ENCODE measurements at regions not wholly inside any gene's neighbourhood (a gene's known extent, or its start where the extent isn't known, plus 50 kb on each side); places are given as distances from the start of the nearest gene placed in this dataset.

GRCh38 chr3:13259831-13260230 is 160.3 kb downstream of the NUP210 start:
- H3K4me3 ChIP-seq (ENCODE audit: low read length in 3 of 3), result no peak overlapping the region
- H3K27me3 ChIP-seq (ENCODE audit: control insufficient read depth in 3 of 3, insufficient read depth in 3 of 3, low read length in 3 of 3), result peaks cover 0 to 3% (median 0%) of the 10 kb centered on the region in 3 donors
- H3K9me3 ChIP-seq (ENCODE audit: control insufficient read depth in 3 of 3, low read length in 3 of 3), result no peaks in the 10 kb centered on the region
- no peak overlapping the region for H3K27ac ChIP-seq (ENCODE audit: low read depth, low read length)
- no peak overlapping the region for H3K9ac ChIP-seq (ENCODE audit: low read depth in 1 of 3, low read length in 3 of 3)
- H3K36me3 ChIP-seq (ENCODE audit: control insufficient read depth in 3 of 3, insufficient read depth in 3 of 3, low read length in 3 of 3), result no peaks in the 10 kb centered on the region
- peaks cover 22 to 43% (median 33%) of the 10 kb centered on the region in 3 donors for H3K4me1 ChIP-seq (ENCODE audit: control insufficient read depth in 3 of 3, insufficient read depth in 3 of 3, low read length in 3 of 3)

- Histone ChIP-seq H3K27me3 (ENCODE audit: control insufficient read depth in 3 of 3, insufficient read depth in 3 of 3, low read length in 3 of 3) (peaks cover 0 to 3% (median 0%) of the 10 kb centered on the region in 3 donors), H3K9ac (ENCODE audit: low read depth in 1 of 3, low read length in 3 of 3) (no peak overlapping the region), H3K27ac (ENCODE audit: low read depth, low read length) (no peak overlapping the region), H3K36me3 (ENCODE audit: control insufficient read depth in 3 of 3, insufficient read depth in 3 of 3, low read length in 3 of 3) (no peaks in the 10 kb centered on the region), H3K4me3 (ENCODE audit: low read length in 3 of 3) (no peak overlapping the region), H3K9me3 (ENCODE audit: control insufficient read depth in 3 of 3, low read length in 3 of 3) (no peaks in the 10 kb centered on the region), H3K4me1 (ENCODE audit: control insufficient read depth in 3 of 3, insufficient read depth in 3 of 3, low read length in 3 of 3) (peaks cover 14 to 36% (median 25%) of the 10 kb centered on the region in 3 donors)
Observed at GRCh38 chr3:13258986-13259514, 161.1 kb downstream of the NUP210 start.

- Histone ChIP-seq H3K9ac (ENCODE audit: low read depth in 1 of 3, low read length in 3 of 3) (no peak overlapping the region), H3K27ac (ENCODE audit: low read depth, low read length) (no peak overlapping the region), H3K36me3 (ENCODE audit: control insufficient read depth in 3 of 3, insufficient read depth in 3 of 3, low read length in 3 of 3) (no peaks in the 10 kb centered on the region), H3K4me3 (ENCODE audit: low read length in 3 of 3) (no peak overlapping the region), H3K4me1 (ENCODE audit: control insufficient read depth in 3 of 3, insufficient read depth in 3 of 3, low read length in 3 of 3) (peaks cover 9 to 29% (median 18%) of the 10 kb centered on the region in 3 donors), H3K27me3 (ENCODE audit: control insufficient read depth in 3 of 3, insufficient read depth in 3 of 3, low read length in 3 of 3) (peaks cover 0 to 3% (median 0%) of the 10 kb centered on the region in 3 donors), H3K9me3 (ENCODE audit: control insufficient read depth in 3 of 3, low read length in 3 of 3) (no peaks in the 10 kb centered on the region)
Observed at GRCh38 chr3:13258280-13258679, 161.8 kb downstream of the NUP210 start.

- Histone ChIP-seq H3K4me3 (ENCODE audit: low read length in 3 of 3) (no peak overlapping the region), H3K27ac (ENCODE audit: low read depth, low read length) (no peak overlapping the region), H3K9me3 (ENCODE audit: control insufficient read depth in 3 of 3, low read length in 3 of 3) (no peaks in the 10 kb centered on the region)
Observed at GRCh38 chr3:13257666-13258065, 162.5 kb downstream of the NUP210 start.

GRCh38 chr3:13256845-13257244 is 163.3 kb downstream of the NUP210 start:
- peaks cover 0 to 3% (median 0%) of the 10 kb centered on the region in 3 donors for H3K27me3 ChIP-seq (ENCODE audit: control insufficient read depth in 3 of 3, insufficient read depth in 3 of 3, low read length in 3 of 3)
- H3K9me3 ChIP-seq (ENCODE audit: control insufficient read depth in 3 of 3, low read length in 3 of 3), result no peaks in the 10 kb centered on the region
- H3K36me3 ChIP-seq (ENCODE audit: control insufficient read depth in 3 of 3, insufficient read depth in 3 of 3, low read length in 3 of 3), result no peaks in the 10 kb centered on the region
- no peak overlapping the region for H3K27ac ChIP-seq (ENCODE audit: low read depth, low read length)
- H3K9ac ChIP-seq (ENCODE audit: low read depth in 1 of 3, low read length in 3 of 3), result no peak overlapping the region
- no peak overlapping the region for H3K4me3 ChIP-seq (ENCODE audit: low read length in 3 of 3)
- H3K4me1 ChIP-seq (ENCODE audit: control insufficient read depth in 3 of 3, insufficient read depth in 3 of 3, low read length in 3 of 3), result peaks cover 10 to 25% (median 24%) of the 10 kb centered on the region in 3 donors

More at GRCh38 chr3:13257666-13258065, 162.5 kb downstream of the NUP210 start:
- H3K9ac ChIP-seq (ENCODE audit: low read depth in 1 of 3, low read length in 3 of 3), result no peak overlapping the region
- no peaks in the 10 kb centered on the region for H3K36me3 ChIP-seq (ENCODE audit: control insufficient read depth in 3 of 3, insufficient read depth in 3 of 3, low read length in 3 of 3)
- peaks cover 0 to 3% (median 0%) of the 10 kb centered on the region in 3 donors for H3K27me3 ChIP-seq (ENCODE audit: control insufficient read depth in 3 of 3, insufficient read depth in 3 of 3, low read length in 3 of 3)
- H3K4me1 ChIP-seq (ENCODE audit: control insufficient read depth in 3 of 3, insufficient read depth in 3 of 3, low read length in 3 of 3), result peaks cover 9 to 25% (median 18%) of the 10 kb centered on the region in 3 donors

- no peaks in the 10 kb centered on the region for H3K36me3 ChIP-seq (ENCODE audit: control insufficient read depth in 3 of 3, insufficient read depth in 3 of 3, low read length in 3 of 3)
- H3K4me1 ChIP-seq (ENCODE audit: control insufficient read depth in 3 of 3, insufficient read depth in 3 of 3, low read length in 3 of 3), result peaks cover 13 to 18% (median 15%) of the 10 kb centered on the region in 3 donors
- no peak overlapping the region for H3K27ac ChIP-seq (ENCODE audit: low read depth, low read length)
- no peak overlapping the region for H3K4me3 ChIP-seq (ENCODE audit: low read length in 3 of 3)
- H3K9me3 ChIP-seq (ENCODE audit: control insufficient read depth in 3 of 3, low read length in 3 of 3), result no peaks in the 10 kb centered on the region
- peaks cover 0 to 3% (median 0%) of the 10 kb centered on the region in 3 donors for H3K27me3 ChIP-seq (ENCODE audit: control insufficient read depth in 3 of 3, insufficient read depth in 3 of 3, low read length in 3 of 3)
- H3K9ac ChIP-seq (ENCODE audit: low read depth in 1 of 3, low read length in 3 of 3), result no peak overlapping the region
Observed at GRCh38 chr3:13254028-13254951, 165.8 kb downstream of the NUP210 start.

- Histone ChIP-seq H3K9ac (ENCODE audit: low read depth in 1 of 3, low read length in 3 of 3) (no peak overlapping the region), H3K4me3 (ENCODE audit: low read length in 3 of 3) (no peak overlapping the region), H3K4me1 (ENCODE audit: control insufficient read depth in 3 of 3, insufficient read depth in 3 of 3, low read length in 3 of 3) (peaks cover 13 to 18% (median 15%) of the 10 kb centered on the region in 3 donors), H3K27me3 (ENCODE audit: control insufficient read depth in 3 of 3, insufficient read depth in 3 of 3, low read length in 3 of 3) (peaks cover 0 to 3% (median 0%) of the 10 kb centered on the region in 3 donors), H3K27ac (ENCODE audit: low read depth, low read length) (no peak overlapping the region), H3K36me3 (ENCODE audit: control insufficient read depth in 3 of 3, insufficient read depth in 3 of 3, low read length in 3 of 3) (no peaks in the 10 kb centered on the region), H3K9me3 (ENCODE audit: control insufficient read depth in 3 of 3, low read length in 3 of 3) (no peaks in the 10 kb centered on the region)
Observed at GRCh38 chr3:13253208-13253937, 166.7 kb downstream of the NUP210 start.

GRCh38 chr3:13252207-13252606 is 167.9 kb downstream of the NUP210 start:
- H3K36me3 ChIP-seq (ENCODE audit: control insufficient read depth in 3 of 3, insufficient read depth in 3 of 3, low read length in 3 of 3), result no peaks in the 10 kb centered on the region
- H3K9ac ChIP-seq (ENCODE audit: low read depth in 1 of 3, low read length in 3 of 3), result no peak overlapping the region
- H3K4me1 ChIP-seq (ENCODE audit: control insufficient read depth in 3 of 3, insufficient read depth in 3 of 3, low read length in 3 of 3), result peaks cover 13 to 18% (median 15%) of the 10 kb centered on the region in 3 donors
- no peaks in the 10 kb centered on the region for H3K9me3 ChIP-seq (ENCODE audit: control insufficient read depth in 3 of 3, low read length in 3 of 3)
- H3K27ac ChIP-seq (ENCODE audit: low read depth, low read length), result no peak overlapping the region
- H3K4me3 ChIP-seq (ENCODE audit: low read length in 3 of 3), result no peak overlapping the region
- peaks cover 0 to 3% (median 0%) of the 10 kb centered on the region in 3 donors for H3K27me3 ChIP-seq (ENCODE audit: control insufficient read depth in 3 of 3, insufficient read depth in 3 of 3, low read length in 3 of 3)

- Histone ChIP-seq H3K27ac (ENCODE audit: low read depth, low read length) (no peak overlapping the region), H3K4me3 (ENCODE audit: low read length in 3 of 3) (no peak overlapping the region), H3K36me3 (ENCODE audit: control insufficient read depth in 3 of 3, insufficient read depth in 3 of 3, low read length in 3 of 3) (no peaks in the 10 kb centered on the region), H3K4me1 (ENCODE audit: control insufficient read depth in 3 of 3, insufficient read depth in 3 of 3, low read length in 3 of 3) (peaks cover 13 to 18% (median 15%) of the 10 kb centered on the region in 3 donors), H3K27me3 (ENCODE audit: control insufficient read depth in 3 of 3, insufficient read depth in 3 of 3, low read length in 3 of 3) (no peaks in the 10 kb centered on the region), H3K9me3 (ENCODE audit: control insufficient read depth in 3 of 3, low read length in 3 of 3) (no peaks in the 10 kb centered on the region), H3K9ac (ENCODE audit: low read depth in 1 of 3, low read length in 3 of 3) (no peak overlapping the region)
Observed at GRCh38 chr3:13251166-13251903, 168.8 kb downstream of the NUP210 start.

All from skeletal muscle tissue (tissue), 3 donors.